Neutrophil (primary cell): ENCODE measurements at regions not wholly inside any gene's neighbourhood (a gene's known extent, or its start where the extent isn't known, plus 50 kb on each side); places are given as distances from the start of the nearest gene placed in this dataset.

Experiments
- H3K27ac ChIP-seq: fragments of 200-600 bp; sonication (generic); 2 replicates; pipeline ENCODE4 v1.5.1; 2016; ENCODE audit warnings: mild to moderate bottlenecking, moderate library complexity
- H3K27me3 ChIP-seq: fragments of 200-600 bp; sonication (generic); 2 replicates; pipeline ENCODE4 v1.6.0; 2016; ENCODE audit warnings: mild to moderate bottlenecking
- H3K36me3 ChIP-seq: fragments of 200-600 bp; sonication (generic); 2 replicates; pipeline ENCODE4 v1.5.1; 2017
- H3K4me1 ChIP-seq, 2 experiments: fragments of 200-600 bp in 1 of 2; sonication (generic) in 1 of 2; 1 replicate in 1 of 2; 2 replicates in 1 of 2; pipeline versions ENCODE4 v1.5.1 to v1.6.1; 2013 to 2016; ENCODE audit warnings: low read depth in 1 of 2, low read length in 1 of 2, mild to moderate bottlenecking in 1 of 2, moderate library complexity in 1 of 2; ENCODE audit not compliant: control insufficient read depth in 1 of 2, insufficient read depth in 1 of 2
- H3K4me3 ChIP-seq, 2 experiments: fragments of 200-600 bp in 1 of 2; sonication (generic) in 1 of 2; 1 replicate in 1 of 2; 2 replicates in 1 of 2; pipeline ENCODE4 v1.5.1; 2013 to 2016; ENCODE audit warnings: low read depth in 1 of 2, low read length in 1 of 2, mild to moderate bottlenecking in 1 of 2, moderate library complexity in 1 of 2
- H3K9me3 ChIP-seq: fragments of 200-600 bp; sonication (generic); 2 replicates; pipeline ENCODE4 v1.5.1; 2016
- TF ChIP-seq, protein P1 (sequence below): fragments of 200-600 bp; sonication (generic); IDR thresholded peaks from 2 replicates; pipeline ENCODE4 v1.5.1; 2016; ENCODE audit warnings: antibody characterized with exemption

DNA sequence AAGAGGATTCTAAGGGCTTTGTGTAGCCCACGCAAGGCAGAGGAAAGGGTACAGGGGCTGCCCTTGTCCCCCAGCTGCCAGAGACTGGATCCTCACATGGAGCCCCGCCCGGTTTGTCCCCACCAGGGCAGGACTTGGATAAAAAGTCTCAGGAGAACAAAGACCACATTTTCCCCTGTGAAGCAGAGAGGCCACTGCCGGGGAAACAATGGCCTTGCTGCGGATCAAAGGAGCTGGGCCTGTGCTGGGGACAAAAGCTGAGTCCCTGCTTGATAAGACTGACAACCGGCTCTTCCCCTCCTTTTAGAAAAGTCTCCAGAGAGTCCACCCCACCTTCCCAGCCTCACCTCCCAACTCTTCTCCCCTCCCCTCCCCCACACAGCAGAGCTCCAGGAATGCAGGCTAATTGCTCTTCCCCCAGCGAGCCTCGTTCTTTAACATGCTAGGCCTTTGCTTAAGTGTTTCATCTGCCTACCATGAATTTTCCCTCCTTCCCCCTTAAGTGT lies 142.4 kb downstream of the PLPP3 start:
- Histone ChIP-seq H3K4me1 (peaks cover 17 to 21% of the 10 kb centered on the region in 2 experiments), H3K9me3 (no peaks in the 10 kb centered on the region), H3K4me3 (no peak overlapping the region), H3K27me3 (no peaks in the 10 kb centered on the region), H3K27ac (no peak overlapping the region), H3K36me3 (no peaks in the 10 kb centered on the region)
- TF ChIP-seq, protein P1, sequence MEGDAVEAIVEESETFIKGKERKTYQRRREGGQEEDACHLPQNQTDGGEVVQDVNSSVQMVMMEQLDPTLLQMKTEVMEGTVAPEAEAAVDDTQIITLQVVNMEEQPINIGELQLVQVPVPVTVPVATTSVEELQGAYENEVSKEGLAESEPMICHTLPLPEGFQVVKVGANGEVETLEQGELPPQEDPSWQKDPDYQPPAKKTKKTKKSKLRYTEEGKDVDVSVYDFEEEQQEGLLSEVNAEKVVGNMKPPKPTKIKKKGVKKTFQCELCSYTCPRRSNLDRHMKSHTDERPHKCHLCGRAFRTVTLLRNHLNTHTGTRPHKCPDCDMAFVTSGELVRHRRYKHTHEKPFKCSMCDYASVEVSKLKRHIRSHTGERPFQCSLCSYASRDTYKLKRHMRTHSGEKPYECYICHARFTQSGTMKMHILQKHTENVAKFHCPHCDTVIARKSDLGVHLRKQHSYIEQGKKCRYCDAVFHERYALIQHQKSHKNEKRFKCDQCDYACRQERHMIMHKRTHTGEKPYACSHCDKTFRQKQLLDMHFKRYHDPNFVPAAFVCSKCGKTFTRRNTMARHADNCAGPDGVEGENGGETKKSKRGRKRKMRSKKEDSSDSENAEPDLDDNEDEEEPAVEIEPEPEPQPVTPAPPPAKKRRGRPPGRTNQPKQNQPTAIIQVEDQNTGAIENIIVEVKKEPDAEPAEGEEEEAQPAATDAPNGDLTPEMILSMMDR: no peak

DNA sequence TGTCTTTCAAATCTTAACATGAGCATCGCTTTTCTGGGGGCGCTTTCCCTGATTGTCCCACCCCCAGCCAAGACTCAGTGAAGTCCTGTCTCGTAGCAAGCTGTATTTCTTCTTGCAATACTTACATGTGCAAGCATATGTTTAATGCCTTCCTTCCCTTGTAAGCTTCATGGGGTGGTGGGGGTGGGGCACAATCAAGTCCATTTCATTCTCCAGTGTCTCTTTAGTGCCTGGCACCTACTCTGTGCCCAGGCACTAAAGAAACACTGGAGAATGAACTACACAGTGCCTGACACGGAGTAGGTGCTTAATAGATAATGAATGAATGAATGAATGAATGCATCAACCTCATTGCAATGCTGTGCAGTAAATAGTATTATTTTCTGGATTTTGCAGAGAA lies 143.1 kb downstream of the PLPP3 start:
- H3K27ac ChIP-seq: no peak overlapping the region
- H3K4me3 ChIP-seq: no peak overlapping the region
- H3K9me3 ChIP-seq: no peaks in the 10 kb centered on the region
- no peaks in the 10 kb centered on the region for H3K27me3 ChIP-seq
- TF ChIP-seq, protein P1: no peak
- H3K4me1 ChIP-seq: peaks cover 17 to 21% of the 10 kb centered on the region in 2 experiments
- H3K36me3 ChIP-seq: no peaks in the 10 kb centered on the region

DNA sequence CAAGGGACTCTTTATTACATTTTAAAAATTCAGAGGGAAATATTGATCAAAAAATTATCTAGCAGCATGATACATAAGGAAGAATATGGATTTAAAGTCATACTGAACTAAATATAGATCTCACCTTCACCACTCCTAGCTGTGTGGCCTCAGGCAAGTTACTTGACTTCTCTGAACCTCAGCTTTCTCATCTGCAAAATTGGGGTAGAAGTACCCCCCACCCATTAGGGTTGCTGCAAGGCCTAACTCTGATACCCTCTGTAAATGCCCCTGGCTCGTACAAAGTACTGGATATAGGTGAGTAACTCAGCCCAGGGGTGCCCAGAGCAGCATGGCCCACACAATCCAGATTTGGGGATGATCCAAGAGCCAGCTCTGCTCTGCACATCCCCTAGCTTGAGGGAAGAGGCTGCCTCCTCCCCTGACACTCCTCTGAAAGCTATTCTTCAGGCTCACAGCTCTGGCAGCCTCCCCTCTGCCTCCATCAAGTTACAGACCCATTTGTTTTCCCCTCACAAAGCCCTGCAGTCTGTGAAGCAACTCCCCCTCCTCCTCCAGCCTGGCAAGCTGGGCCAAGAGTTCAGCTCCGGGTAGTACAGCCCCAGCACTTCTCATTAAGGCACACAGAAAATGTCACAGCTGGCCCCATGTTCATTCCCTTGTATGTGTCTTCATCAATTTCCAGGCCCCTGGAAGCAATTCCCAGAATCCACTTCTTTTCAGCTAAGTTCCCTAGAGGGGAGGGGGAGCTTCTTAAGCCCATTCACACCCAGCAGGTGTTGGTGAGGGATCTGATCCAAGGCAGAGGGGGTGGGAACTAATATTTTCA lies 143.7 kb downstream of the PLPP3 start:
- H3K27ac ChIP-seq: no peak overlapping the region
- H3K9me3 ChIP-seq: no peaks in the 10 kb centered on the region
- no peak overlapping the region for H3K4me3 ChIP-seq

GRCh38 chr1:56434740-56435139 lies 144.6 kb downstream of the PLPP3 start:
- H3K27ac ChIP-seq: no peak overlapping the region
- TF ChIP-seq, protein P1: no peak
- no peak overlapping the region for H3K4me3 ChIP-seq
- H3K4me1 ChIP-seq: peaks cover 17 to 22% of the 10 kb centered on the region in 2 experiments
- no peaks in the 10 kb centered on the region for H3K9me3 ChIP-seq
- no peaks in the 10 kb centered on the region for H3K27me3 ChIP-seq
- H3K36me3 ChIP-seq: no peaks in the 10 kb centered on the region

More for the DNA sequence above, 143.7 kb downstream of the PLPP3 start:
- no peaks in the 10 kb centered on the region for H3K27me3 ChIP-seq
- TF ChIP-seq, protein P1: no peak
- no peaks in the 10 kb centered on the region for H3K36me3 ChIP-seq
- peaks cover 17 to 22% of the 10 kb centered on the region in 2 experiments for H3K4me1 ChIP-seq

- Histone ChIP-seq H3K4me1 (peaks cover 17 to 22% of the 10 kb centered on the region in 2 experiments), H3K36me3 (no peaks in the 10 kb centered on the region), H3K4me3 (no peak overlapping the region), H3K27ac (no peak overlapping the region), H3K9me3 (no peaks in the 10 kb centered on the region), H3K27me3 (no peaks in the 10 kb centered on the region)
- TF ChIP-seq, protein P1: no peak
These were observed 145.3 kb downstream of the PLPP3 start for GRCh38 chr1:56434025-56434424.
